NCI-H774 (cell line): ENCODE measurements at regions not wholly inside any gene's neighbourhood (a gene's known extent, or its start where the extent isn't known, plus 50 kb on each side); places are given as distances from the start of the nearest gene placed in this dataset.

Experiments
- DNase-seq: peaks from one replicate; lab custom pipeline; 2025; lab: John Stamatoyannopoulos, UW

GRCh38 chr12:113521708-113522107, 50.0 kb upstream of the LHX5 start:
- DNase-seq: no peak
